ENCODE measurements at regions not wholly inside any gene's neighbourhood (a gene's known extent, or its start where the extent isn't known, plus 50 kb on each side); places are given as distances from the start of the nearest gene placed in this dataset.

DNA sequence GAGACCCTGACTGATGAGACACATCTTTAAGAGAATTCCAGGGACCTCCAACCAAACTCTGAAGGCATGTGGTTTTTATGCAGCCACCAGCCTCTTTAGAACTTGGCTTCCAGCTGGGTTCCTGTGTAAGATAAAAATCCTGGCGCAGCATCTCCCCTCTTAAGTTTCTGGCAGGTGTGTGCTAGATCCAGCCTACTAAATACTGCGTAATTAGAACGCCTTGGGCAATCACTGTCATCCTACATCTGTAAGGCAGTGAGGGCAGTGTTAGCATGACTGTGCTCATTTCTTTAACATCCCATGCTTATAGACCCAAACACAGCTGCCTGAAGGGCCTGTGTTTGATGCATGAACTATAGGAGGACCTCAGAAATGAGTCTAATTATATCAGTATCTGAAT is 173.5 kb upstream of the OBI1 start:
- TF ChIP-seq EZH2phosphoT487 (IDR thresholded peaks at IDR 0.05; ENCODE audit: borderline replicate concordance, low read length), result no peak
- TF ChIP-seq, protein P1, sequence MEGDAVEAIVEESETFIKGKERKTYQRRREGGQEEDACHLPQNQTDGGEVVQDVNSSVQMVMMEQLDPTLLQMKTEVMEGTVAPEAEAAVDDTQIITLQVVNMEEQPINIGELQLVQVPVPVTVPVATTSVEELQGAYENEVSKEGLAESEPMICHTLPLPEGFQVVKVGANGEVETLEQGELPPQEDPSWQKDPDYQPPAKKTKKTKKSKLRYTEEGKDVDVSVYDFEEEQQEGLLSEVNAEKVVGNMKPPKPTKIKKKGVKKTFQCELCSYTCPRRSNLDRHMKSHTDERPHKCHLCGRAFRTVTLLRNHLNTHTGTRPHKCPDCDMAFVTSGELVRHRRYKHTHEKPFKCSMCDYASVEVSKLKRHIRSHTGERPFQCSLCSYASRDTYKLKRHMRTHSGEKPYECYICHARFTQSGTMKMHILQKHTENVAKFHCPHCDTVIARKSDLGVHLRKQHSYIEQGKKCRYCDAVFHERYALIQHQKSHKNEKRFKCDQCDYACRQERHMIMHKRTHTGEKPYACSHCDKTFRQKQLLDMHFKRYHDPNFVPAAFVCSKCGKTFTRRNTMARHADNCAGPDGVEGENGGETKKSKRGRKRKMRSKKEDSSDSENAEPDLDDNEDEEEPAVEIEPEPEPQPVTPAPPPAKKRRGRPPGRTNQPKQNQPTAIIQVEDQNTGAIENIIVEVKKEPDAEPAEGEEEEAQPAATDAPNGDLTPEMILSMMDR (IDR thresholded peaks at IDR 0.05; ENCODE audit: low read depth, low read length, poor library complexity, severe bottlenecking), result no peak
- Histone ChIP-seq H3F3A (ENCODE audit: control insufficient read depth, insufficient read depth) (no peaks in the 10 kb centered on the region), H3K4me1 (ENCODE audit: control insufficient read depth, low read length) (no peaks in the 10 kb centered on the region), H4K20me1 (ENCODE audit: control insufficient read depth, insufficient read depth, low read depth, low read length) (no peaks in the 10 kb centered on the region), H3K36me3 (ENCODE audit: control insufficient read depth, low read length) (no peaks in the 10 kb centered on the region), H3K9me2 (replicated peaks; ENCODE audit: control insufficient read depth, low read length) (no peaks in the 10 kb centered on the region), H3K27ac (ENCODE audit: low read depth, low read length) (no peak overlapping the region), H3K79me2 (ENCODE audit: control insufficient read depth, low read length) (no peaks in the 10 kb centered on the region), H3K4me3 (ENCODE audit: low read length) (no peak overlapping the region), H3K4me2 (ENCODE audit: low read length) (no peak overlapping the region), H3K9me3 (ENCODE audit: control insufficient read depth, insufficient read depth, low read length) (no peaks in the 10 kb centered on the region), H3K27me3 (ENCODE audit: control insufficient read depth, low read length) (no peaks in the 10 kb centered on the region)

DNA sequence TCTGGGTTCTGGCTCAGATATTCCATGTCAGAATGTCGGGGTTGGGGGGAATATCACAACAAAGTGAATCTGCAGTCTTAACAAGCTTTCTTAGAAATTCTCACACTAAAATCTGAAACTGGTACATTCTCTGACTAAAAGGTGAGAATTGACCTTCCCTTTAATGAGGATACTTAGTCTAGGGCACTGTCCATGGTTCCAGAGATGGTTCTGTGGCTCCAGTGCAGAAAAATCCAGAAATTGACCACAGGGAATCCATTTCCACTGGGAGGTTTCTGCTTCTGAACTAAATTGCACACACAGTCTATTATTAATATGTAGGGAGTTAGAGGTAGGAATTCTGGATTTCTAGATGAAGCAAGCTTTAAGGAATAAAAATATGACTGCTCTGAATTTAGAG is 171.6 kb upstream of the OBI1 start:
- H4K20me1 ChIP-seq (ENCODE audit: control insufficient read depth, insufficient read depth, low read depth, low read length), result no peaks in the 10 kb centered on the region
- H3K4me1 ChIP-seq (ENCODE audit: control insufficient read depth, low read length), result no peaks in the 10 kb centered on the region
- no peaks in the 10 kb centered on the region for H3K79me2 ChIP-seq (ENCODE audit: control insufficient read depth, low read length)
- H3K9me2 ChIP-seq (replicated peaks; ENCODE audit: control insufficient read depth, low read length), result no peaks in the 10 kb centered on the region
- H3K27ac ChIP-seq (ENCODE audit: low read depth, low read length), result no peak overlapping the region
- TF ChIP-seq, protein P1 (IDR thresholded peaks at IDR 0.05; ENCODE audit: low read depth, low read length, poor library complexity, severe bottlenecking), result no peak
- no peak for TF ChIP-seq EZH2phosphoT487 (IDR thresholded peaks at IDR 0.05; ENCODE audit: borderline replicate concordance, low read length)
- H3K4me2 ChIP-seq (ENCODE audit: low read length), result no peak overlapping the region
- no peak overlapping the region for H3K4me3 ChIP-seq (ENCODE audit: low read length)
- H3K9me3 ChIP-seq (ENCODE audit: control insufficient read depth, insufficient read depth, low read length), result no peaks in the 10 kb centered on the region
- no peaks in the 10 kb centered on the region for H3K36me3 ChIP-seq (ENCODE audit: control insufficient read depth, low read length)
- no peaks in the 10 kb centered on the region for H3K27me3 ChIP-seq (ENCODE audit: control insufficient read depth, low read length)
- no peaks in the 10 kb centered on the region for H3F3A ChIP-seq (ENCODE audit: control insufficient read depth, insufficient read depth)

DNA sequence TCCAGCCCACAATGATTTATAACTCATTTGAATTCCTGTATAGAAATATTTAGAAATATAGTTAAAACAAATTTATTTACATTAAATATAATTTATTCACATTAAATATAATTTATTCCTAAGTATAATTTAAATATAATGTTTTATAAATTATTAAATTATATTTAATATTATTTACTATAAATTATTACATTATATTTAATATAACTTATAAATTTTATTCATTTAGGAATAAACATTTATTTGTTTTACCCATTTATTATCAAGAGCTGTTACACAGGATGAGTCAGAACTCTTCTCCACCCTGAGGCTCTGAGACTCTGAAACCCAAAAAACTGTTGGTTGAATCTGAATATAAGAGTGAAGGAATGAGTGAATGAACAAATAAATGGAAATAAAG is 170.9 kb upstream of the OBI1 start:
- Histone ChIP-seq H3K27ac (ENCODE audit: low read depth, low read length) (no peak overlapping the region), H4K20me1 (ENCODE audit: control insufficient read depth, insufficient read depth, low read depth, low read length) (no peaks in the 10 kb centered on the region), H3K27me3 (ENCODE audit: control insufficient read depth, low read length) (no peaks in the 10 kb centered on the region), H3K4me3 (ENCODE audit: low read length) (no peak overlapping the region), H3K9me2 (replicated peaks; ENCODE audit: control insufficient read depth, low read length) (no peaks in the 10 kb centered on the region), H3K79me2 (ENCODE audit: control insufficient read depth, low read length) (no peaks in the 10 kb centered on the region), H3K4me2 (ENCODE audit: low read length) (no peak overlapping the region), H3F3A (ENCODE audit: control insufficient read depth, insufficient read depth) (no peaks in the 10 kb centered on the region), H3K4me1 (ENCODE audit: control insufficient read depth, low read length) (no peaks in the 10 kb centered on the region), H3K9me3 (ENCODE audit: control insufficient read depth, insufficient read depth, low read length) (no peaks in the 10 kb centered on the region), H3K36me3 (ENCODE audit: control insufficient read depth, low read length) (no peaks in the 10 kb centered on the region)
- TF ChIP-seq, protein P1 (IDR thresholded peaks at IDR 0.05; ENCODE audit: low read depth, low read length, poor library complexity, severe bottlenecking), result no peak
- TF ChIP-seq EZH2phosphoT487 (IDR thresholded peaks at IDR 0.05; ENCODE audit: borderline replicate concordance, low read length), result no peak

DNA sequence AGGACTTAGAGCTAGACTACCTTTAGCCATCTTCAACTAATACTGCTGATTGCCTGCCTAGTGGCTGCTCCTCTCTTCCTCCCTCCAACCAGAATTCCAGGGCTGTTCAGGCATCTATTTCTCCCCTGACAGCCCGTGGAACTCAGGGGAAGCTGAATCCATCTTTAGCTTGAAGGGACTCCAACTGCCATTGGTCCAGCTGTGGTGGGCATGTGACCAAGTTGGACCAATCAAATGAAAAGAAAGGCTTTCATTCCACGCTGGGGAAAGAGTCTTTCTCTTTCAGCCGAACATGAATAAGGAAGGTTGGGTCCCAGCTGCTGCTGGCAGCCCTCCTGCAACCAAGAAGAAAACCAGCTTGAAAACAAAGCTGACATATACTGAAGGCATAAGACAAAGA is 168.5 kb upstream of the OBI1 start:
- H3K4me2 ChIP-seq (ENCODE audit: low read length), result no peak overlapping the region
- H3K27ac ChIP-seq (ENCODE audit: low read depth, low read length), result no peak overlapping the region
- H3F3A ChIP-seq (ENCODE audit: control insufficient read depth, insufficient read depth), result no peaks in the 10 kb centered on the region
- no peaks in the 10 kb centered on the region for H3K27me3 ChIP-seq (ENCODE audit: control insufficient read depth, low read length)
- H3K36me3 ChIP-seq (ENCODE audit: control insufficient read depth, low read length), result no peaks in the 10 kb centered on the region
- no peaks in the 10 kb centered on the region for H4K20me1 ChIP-seq (ENCODE audit: control insufficient read depth, insufficient read depth, low read depth, low read length)
- no peaks in the 10 kb centered on the region for H3K9me3 ChIP-seq (ENCODE audit: control insufficient read depth, insufficient read depth, low read length)
- TF ChIP-seq, protein P1 (IDR thresholded peaks at IDR 0.05; ENCODE audit: low read depth, low read length, poor library complexity, severe bottlenecking), result no peak
- no peak for TF ChIP-seq EZH2phosphoT487 (IDR thresholded peaks at IDR 0.05; ENCODE audit: borderline replicate concordance, low read length)
- no peak overlapping the region for H3K4me3 ChIP-seq (ENCODE audit: low read length)
- H3K4me1 ChIP-seq (ENCODE audit: control insufficient read depth, low read length), result no peaks in the 10 kb centered on the region
- H3K79me2 ChIP-seq (ENCODE audit: control insufficient read depth, low read length), result no peaks in the 10 kb centered on the region
- no peaks in the 10 kb centered on the region for H3K9me2 ChIP-seq (replicated peaks; ENCODE audit: control insufficient read depth, low read length)
